Peyer's patch (tissue), 4 donors: ENCODE measurements at regions not wholly inside any gene's neighbourhood (a gene's known extent, or its start where the extent isn't known, plus 50 kb on each side); places are given as distances from the start of the nearest gene placed in this dataset.

Experiments used
- CTCF ChIP-seq, 6 experiments: fragments of 450-650 bp in 4 of 6; fragments of 200-600 bp in 2 of 6; sonication (generic) in 1 of 6; IDR thresholded peaks; one replicate each; pipeline ENCODE4 v1.5.1; 2017 to 2019; ENCODE audit warnings: antibody characterized with exemption in 6 of 6, mild to moderate bottlenecking in 3 of 6, moderate library complexity in 1 of 6
- POLR2A ChIP-seq, 2 donors: fragments of 450-650 bp; IDR thresholded peaks; one replicate each; pipeline ENCODE4 v1.5.1; 2017; ENCODE audit warnings: antibody characterized with exemption in 2 of 2, mild to moderate bottlenecking in 2 of 2, moderate library complexity in 2 of 2

GRCh38 chr6:169851641-169852503 is 100.5 kb downstream of the ERMARD start:
- TF ChIP-seq CTCF (IDR thresholded peaks at IDR 0.05) (no peak), POLR2A (IDR thresholded peaks at IDR 0.05) (no peak)
